ENCODE measurements at regions not wholly inside any gene's neighbourhood (a gene's known extent, or its start where the extent isn't known, plus 50 kb on each side); places are given as distances from the start of the nearest gene placed in this dataset.

GRCh38 chr11:112628676-112629075 lies 332.5 kb upstream of the NCAM1 start (continued):
- TF ChIP-seq EGR1 (IDR thresholded peaks at IDR 0.05; ENCODE audit: low read depth in 2 of 2) (no peak), HNF4G (IDR thresholded peaks at IDR 0.05) (no peak), RXRA (IDR thresholded peaks at IDR 0.05) (no peak), GABPA (IDR thresholded peaks at IDR 0.05 in 1 of 2, conservative IDR thresholded peaks at IDR 0.05 in 1 of 2) (no peak), TAF1 (conservative IDR thresholded peaks at IDR 0.05) (no peak), NR2F2 (IDR thresholded peaks at IDR 0.05) (no peak)
- TF ChIP-seq, protein P1, sequence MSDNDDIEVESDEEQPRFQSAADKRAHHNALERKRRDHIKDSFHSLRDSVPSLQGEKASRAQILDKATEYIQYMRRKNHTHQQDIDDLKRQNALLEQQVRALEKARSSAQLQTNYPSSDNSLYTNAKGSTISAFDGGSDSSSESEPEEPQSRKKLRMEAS (IDR thresholded peaks at IDR 0.05): no peak

DNA sequence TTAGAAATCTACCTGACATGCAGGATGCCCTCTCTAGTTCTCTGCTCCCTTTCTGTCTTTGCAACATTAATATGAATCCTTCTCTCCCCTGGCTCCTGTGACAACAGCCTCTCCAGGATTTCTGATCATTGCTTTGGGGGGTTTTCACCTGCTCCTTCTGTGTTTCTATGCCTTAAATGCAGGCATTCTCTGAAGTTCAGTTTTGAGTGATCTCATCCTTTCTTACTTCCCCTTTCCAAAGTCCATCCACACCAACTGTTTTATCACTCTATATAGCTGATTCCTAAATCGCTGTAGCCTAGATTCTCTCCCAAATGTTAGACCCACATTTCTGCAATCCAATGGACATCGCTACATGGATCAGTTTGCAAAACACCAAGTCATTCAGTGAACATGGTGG lies 330.7 kb upstream of the NCAM1 start:
- TF ChIP-seq RAD21 (IDR thresholded peaks at IDR 0.05) (no peak), GABPA (IDR thresholded peaks at IDR 0.05 in 1 of 2, conservative IDR thresholded peaks at IDR 0.05 in 1 of 2) (no peak), HNF4G (IDR thresholded peaks at IDR 0.05) (no peak), JUND (IDR thresholded peaks at IDR 0.05) (no peak)
- H3K27me3 ChIP-seq (ENCODE audit: control insufficient read depth in 4 of 4, insufficient read depth in 4 of 4, low read length in 3 of 4): no peaks in the 10 kb centered on the region
- no peak for DNase-seq (ENCODE audit: low spot score)
- H3K27ac ChIP-seq (ENCODE audit: low read depth in 1 of 2, low read length in 2 of 2): no peak overlapping the region
- H3K4me3 ChIP-seq (ENCODE audit: low read depth in 1 of 3, low read length in 3 of 3): no peak overlapping the region
- WGBS: 81% methylated on average over 2 of the region's 2 CpGs
- H3K36me3 ChIP-seq (ENCODE audit: control insufficient read depth in 4 of 4, insufficient read depth in 3 of 4, low read depth in 1 of 4, low read length in 3 of 4): no peaks in the 10 kb centered on the region
- no peak overlapping the region for H3K9ac ChIP-seq (ENCODE audit: low read depth in 1 of 2, low read length in 2 of 2)
- no peaks in the 10 kb centered on the region for H3K9me3 ChIP-seq (ENCODE audit: control insufficient read depth in 4 of 4, low read length in 3 of 4)
- H3K4me1 ChIP-seq (ENCODE audit: control insufficient read depth in 4 of 4, insufficient read depth in 4 of 4, low read length in 3 of 4): no peaks in the 10 kb centered on the region

DNA sequence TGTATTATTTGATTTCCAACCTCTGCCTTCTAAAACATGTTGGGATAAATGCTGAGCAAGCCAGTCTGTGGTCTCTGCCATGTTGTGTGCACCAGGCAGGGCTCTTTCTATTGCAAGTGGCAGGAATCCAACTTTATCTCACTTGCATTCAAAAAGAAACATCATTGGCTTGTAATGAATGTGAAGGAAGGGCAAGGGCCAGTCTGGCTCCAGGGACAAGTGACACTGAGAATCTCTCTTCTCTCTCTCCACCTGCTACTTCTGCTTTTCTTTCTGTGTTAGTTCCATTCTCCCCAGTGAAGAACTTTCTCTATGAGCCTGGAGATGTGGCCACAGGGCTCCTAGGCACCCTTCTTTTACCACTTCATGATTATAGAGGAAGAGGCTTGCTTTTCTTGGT lies 329.9 kb upstream of the NCAM1 start:
- TF ChIP-seq HNF4G (IDR thresholded peaks at IDR 0.05) (no peak), RXRA (IDR thresholded peaks at IDR 0.05) (no peak), FOXA2 (IDR thresholded peaks at IDR 0.05) (no peak), EGR1 (IDR thresholded peaks at IDR 0.05; ENCODE audit: low read depth in 2 of 2) (no peak), RAD21 (IDR thresholded peaks at IDR 0.05) (no peak), GABPA (IDR thresholded peaks at IDR 0.05 in 1 of 2, conservative IDR thresholded peaks at IDR 0.05 in 1 of 2) (no peak), JUND (IDR thresholded peaks at IDR 0.05) (no peak), ZBTB33 (IDR thresholded peaks at IDR 0.05) (no peak), NR2F2 (IDR thresholded peaks at IDR 0.05) (no peak), REST (IDR thresholded peaks at IDR 0.05) (no peak), TAF1 (conservative IDR thresholded peaks at IDR 0.05) (no peak), FOXA1 (IDR thresholded peaks at IDR 0.05) (no peak)
- TF ChIP-seq, protein P2, sequence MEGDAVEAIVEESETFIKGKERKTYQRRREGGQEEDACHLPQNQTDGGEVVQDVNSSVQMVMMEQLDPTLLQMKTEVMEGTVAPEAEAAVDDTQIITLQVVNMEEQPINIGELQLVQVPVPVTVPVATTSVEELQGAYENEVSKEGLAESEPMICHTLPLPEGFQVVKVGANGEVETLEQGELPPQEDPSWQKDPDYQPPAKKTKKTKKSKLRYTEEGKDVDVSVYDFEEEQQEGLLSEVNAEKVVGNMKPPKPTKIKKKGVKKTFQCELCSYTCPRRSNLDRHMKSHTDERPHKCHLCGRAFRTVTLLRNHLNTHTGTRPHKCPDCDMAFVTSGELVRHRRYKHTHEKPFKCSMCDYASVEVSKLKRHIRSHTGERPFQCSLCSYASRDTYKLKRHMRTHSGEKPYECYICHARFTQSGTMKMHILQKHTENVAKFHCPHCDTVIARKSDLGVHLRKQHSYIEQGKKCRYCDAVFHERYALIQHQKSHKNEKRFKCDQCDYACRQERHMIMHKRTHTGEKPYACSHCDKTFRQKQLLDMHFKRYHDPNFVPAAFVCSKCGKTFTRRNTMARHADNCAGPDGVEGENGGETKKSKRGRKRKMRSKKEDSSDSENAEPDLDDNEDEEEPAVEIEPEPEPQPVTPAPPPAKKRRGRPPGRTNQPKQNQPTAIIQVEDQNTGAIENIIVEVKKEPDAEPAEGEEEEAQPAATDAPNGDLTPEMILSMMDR (IDR thresholded peaks at IDR 0.05; ENCODE audit: low read depth, low read length, missing input control): no peak
- TF ChIP-seq, protein P3, sequence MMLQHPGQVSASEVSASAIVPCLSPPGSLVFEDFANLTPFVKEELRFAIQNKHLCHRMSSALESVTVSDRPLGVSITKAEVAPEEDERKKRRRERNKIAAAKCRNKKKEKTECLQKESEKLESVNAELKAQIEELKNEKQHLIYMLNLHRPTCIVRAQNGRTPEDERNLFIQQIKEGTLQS (IDR thresholded peaks at IDR 0.05): no peak
- TF ChIP-seq, protein P1 (IDR thresholded peaks at IDR 0.05): no peak
- no peaks in the 10 kb centered on the region for H3K4me1 ChIP-seq (ENCODE audit: control insufficient read depth in 4 of 4, insufficient read depth in 4 of 4, low read length in 3 of 4)
- no peaks in the 10 kb centered on the region for H3K9me3 ChIP-seq (ENCODE audit: control insufficient read depth in 4 of 4, low read length in 3 of 4)
- DNase-seq (ENCODE audit: low spot score): no peak
- H3K27ac ChIP-seq (ENCODE audit: low read depth in 1 of 2, low read length in 2 of 2): no peak overlapping the region
- H3K9ac ChIP-seq (ENCODE audit: low read depth in 1 of 2, low read length in 2 of 2): no peak overlapping the region
- no peak overlapping the region for H3K4me3 ChIP-seq (ENCODE audit: low read depth in 1 of 3, low read length in 3 of 3)
- H3K27me3 ChIP-seq (ENCODE audit: control insufficient read depth in 4 of 4, insufficient read depth in 4 of 4, low read length in 3 of 4): no peaks in the 10 kb centered on the region
- H3K36me3 ChIP-seq (ENCODE audit: control insufficient read depth in 4 of 4, insufficient read depth in 3 of 4, low read depth in 1 of 4, low read length in 3 of 4): no peaks in the 10 kb centered on the region

Measured in liver (tissue), 8 donors.